TTC549 (cell line): ENCODE measurements at regions not wholly inside any gene's neighbourhood (a gene's known extent, or its start where the extent isn't known, plus 50 kb on each side); places are given as distances from the start of the nearest gene placed in this dataset.
"Not testable (repeated sequence)": the region's sequence is repeated elsewhere in the genome, so short reads cannot be mapped to it uniquely, and the experiment has no call there.

Experiments used
- FAIRE-seq: peaks from 2 replicates; lab custom pipeline; 2012; peaks lifted over from hg19 to GRCh38; lab: Jason Lieb, UNC

- no peak for FAIRE-seq
Measured at GRCh38 chr7:32680259-32681173, 185.2 kb downstream of the AVL9 start.

GRCh38 chr7:32679192-32679591 is 183.9 kb downstream of the AVL9 start:
- no peak for FAIRE-seq

GRCh38 chr7:32677593-32677992 is 182.3 kb downstream of the AVL9 start:
- no peak for FAIRE-seq

DNA sequence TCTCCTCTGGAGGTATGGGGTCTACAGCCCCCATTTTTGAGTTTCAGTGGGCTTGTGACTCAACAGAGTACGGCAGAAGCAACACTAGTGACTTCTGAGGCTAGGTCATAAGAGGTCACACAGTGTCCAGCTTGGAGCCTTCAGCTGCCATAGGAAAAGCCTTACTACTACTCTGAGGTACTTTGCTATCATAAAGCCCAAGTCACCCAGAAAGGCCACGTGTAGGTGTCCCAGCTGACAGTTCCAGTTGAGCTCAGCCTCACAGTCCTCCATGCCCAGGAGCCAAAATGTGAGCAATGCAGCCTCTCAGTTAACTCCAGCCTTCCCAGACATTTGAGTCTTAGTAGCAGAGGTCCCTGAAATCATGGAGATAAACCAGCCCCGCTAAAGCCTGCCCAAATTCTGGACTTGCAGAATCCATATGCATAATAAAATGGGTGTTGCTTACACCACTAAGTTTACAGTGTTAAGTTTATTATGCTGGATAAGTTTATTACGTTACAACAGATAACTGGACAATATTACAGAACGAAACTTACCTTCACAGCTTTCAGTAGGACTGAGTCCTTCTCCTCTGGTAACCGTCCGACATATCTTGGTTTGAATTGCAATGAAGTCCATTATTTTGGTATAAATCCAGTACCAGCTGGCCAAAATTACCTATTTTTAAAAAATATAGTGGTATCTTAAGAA is 181.1 kb downstream of the AVL9 start:
- no peak for FAIRE-seq

- FAIRE-seq, result no peak
Measured at GRCh38 chr7:32673275-32673983, 178.1 kb downstream of the AVL9 start.

DNA sequence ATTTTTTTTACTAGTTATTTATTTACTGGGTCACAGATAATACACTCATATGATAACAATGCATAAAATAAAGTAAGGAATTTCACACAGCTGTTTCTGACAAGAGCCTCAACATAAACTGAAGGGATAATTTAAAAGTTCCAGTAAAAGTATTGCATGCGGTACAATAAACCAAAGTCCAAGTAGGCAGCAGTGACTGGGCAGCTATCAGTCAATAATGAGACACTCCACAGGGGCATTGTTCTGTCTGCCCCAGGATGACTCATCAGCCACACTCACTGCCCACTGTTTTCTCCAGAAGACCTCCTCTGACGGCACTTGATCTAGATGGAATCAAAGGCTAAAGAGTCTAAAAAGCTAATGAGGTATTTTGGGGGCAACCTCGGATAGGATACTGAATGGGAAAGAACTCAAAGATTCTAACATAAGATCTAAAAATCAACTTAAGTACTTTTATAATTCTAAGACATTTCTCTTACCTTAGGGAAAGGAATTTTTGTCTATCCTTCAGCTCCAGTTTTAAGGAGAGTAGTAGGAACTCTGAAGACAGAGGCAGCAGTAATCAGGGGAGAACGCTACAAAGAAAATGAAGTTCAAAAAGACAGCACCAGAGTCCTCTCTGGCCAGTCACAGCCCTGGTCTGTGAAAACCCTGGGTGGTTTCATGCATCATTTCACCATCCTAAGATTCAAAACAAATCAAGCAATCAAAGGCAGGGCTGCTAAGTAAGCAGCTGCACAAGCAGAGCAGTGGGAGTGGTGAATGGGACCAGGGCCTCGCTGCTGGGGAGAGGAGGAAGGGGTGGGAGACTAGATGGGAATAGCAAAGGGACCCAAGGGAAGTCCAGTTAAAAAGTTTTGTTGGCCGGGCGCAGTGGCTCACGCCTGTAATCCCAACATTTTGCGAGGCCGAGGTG is 175.1 kb downstream of the AVL9 start:
- FAIRE-seq, result no peak

GRCh38 chr7:32669173-32669870 is 174.0 kb downstream of the AVL9 start:
- not testable (repeated sequence) for FAIRE-seq

DNA sequence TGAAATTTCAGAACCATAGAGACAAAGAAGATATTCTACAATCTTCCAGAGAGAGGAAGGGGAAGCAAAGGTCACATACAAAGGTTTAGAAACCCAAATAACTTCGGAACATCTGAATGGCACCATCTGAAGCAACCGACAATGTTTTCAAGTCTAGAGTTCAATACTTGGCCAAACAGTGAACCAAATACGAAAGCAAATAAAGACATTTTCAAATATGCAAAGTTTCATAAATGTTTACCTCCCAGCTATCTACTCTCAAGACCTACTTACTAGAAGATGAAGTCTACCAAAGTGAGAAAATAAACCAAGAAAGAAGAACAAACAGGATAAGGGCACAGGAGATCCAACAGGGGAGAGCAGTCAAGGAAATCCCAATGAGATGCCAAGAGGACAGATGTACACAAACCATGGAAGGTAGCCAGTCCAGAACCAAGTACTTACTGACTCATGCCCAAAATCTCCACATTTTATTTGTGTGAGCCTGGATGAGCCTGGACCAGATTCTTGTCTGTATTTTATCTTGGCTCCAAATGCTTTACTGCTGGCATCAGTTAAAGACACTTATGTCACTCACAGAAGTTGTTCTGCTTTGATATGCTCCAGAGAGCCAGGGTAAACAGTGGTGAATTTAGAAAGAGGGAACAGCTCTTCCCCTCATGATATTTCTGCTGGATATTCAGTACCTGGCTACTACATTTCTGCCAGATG is 173.3 kb downstream of the AVL9 start:
- FAIRE-seq, result not testable (repeated sequence)

- FAIRE-seq, result not testable (repeated sequence)
Measured at GRCh38 chr7:32667586-32667985, 172.3 kb downstream of the AVL9 start.

DNA sequence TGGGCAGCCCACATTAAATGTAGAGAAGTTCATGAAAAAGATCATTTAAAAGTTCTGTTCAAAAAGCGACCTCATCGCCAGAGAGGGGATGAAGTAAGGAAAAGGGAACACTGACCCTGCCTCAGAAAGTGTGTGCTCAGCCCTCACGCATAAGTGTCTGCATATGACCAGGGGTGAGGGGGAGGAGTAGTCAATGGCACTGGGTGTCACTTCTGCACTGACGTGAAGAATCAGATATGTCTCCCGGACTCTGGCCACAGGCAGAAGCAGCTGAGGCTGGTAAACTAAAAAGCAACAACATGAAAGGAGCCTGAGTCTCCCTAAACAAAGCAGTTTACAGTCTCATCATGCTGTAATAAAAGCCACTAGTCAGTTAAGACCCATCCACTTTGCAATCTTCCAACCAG is 168.5 kb downstream of the AVL9 start:
- not testable (repeated sequence) for FAIRE-seq

DNA sequence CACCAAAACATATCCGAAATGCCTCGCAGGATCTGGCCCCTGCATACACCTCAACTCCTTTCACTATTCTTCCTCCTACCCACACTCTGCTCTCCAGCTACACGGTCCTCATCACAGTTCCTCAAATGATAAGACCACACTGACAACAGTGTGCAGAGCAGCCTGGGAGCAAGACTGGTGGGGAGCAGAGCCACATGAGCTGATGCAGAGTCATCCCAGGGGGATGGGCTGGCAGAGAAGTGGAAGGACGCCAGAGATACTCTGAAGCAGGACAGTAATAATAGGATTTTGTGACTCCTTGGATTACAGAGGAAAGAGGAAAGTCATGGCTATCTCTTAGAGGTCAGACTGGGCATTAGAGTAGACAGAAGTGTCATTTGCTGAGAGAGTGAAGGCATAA is 167.2 kb downstream of the AVL9 start:
- FAIRE-seq, result not testable (repeated sequence)

DNA sequence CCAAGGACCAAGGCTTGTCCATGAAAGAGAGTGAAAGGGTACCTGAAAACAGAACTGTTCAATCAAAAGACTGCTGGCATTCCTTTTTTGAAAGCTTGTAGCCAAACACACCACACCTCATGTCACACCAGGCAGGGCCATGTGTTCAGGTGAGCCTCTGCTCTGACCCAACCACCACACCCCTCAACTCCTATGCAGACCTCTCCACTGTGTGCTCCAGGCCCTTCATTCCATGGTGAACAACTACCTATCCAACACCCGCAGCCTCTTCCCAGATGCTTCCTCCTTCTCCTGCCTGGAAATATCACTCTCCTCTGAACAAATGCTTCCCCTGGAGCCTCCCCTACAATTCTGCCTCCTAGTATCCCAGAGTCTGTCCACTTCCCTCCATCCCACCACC is 166.6 kb downstream of the AVL9 start:
- FAIRE-seq, result no peak

DNA sequence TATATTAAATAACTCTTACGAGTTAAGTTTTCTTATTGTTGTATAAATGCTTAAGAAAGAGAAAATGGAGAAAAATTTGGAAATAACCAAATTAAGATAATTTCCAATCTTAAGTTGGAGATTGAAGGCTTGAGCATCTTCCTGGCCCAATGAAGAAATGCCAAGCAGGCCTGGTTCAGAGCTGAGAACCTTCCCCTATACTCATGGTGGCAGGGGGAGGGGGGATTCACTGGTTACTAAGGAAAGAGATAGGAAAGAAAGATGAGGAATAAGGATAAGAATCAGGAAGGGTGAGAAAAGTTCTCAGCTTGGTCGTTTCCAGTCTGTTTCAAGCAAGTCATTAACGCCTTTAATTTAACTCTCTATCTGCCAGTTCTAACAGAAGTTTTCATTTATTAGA is 166.2 kb downstream of the AVL9 start:
- no peak for FAIRE-seq

DNA sequence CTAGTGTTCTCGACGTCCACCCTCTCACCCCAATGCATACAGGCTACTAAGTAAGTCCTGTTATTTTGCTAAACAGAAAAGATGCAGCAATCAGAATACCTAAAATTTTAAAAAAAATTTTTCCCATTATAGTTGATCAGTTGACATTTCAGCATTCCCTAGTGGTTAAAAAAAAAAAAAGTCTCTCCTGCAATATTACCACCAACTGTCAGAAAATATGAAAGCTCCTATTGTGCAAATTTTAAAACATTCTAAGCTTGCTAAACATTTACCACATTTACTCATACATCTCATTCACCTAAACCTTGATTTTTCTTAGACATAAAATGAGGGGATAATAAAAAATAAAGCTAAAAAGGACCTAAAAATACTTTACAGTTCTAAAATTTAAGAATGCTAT is 165.6 kb downstream of the AVL9 start:
- FAIRE-seq, result no peak

DNA sequence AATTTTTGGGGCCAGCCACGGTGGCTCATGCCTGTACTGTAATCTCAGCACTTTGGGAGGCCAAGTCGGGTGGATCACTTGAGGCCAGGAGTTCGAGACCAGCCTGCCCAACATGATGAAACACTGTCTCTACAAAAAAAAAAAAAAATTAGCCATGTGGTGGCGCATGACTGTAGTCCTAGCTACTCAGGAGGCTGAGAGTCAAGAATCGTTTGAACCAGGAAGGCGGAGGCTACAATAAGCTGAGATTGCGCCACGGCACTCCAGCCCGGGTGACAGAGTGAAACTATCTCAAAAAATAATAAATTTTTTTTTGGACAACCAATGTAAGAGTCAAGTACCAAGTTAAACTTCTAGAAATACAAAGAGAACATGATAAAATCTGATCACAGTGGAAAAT is 164.6 kb downstream of the AVL9 start:
- no peak for FAIRE-seq

DNA sequence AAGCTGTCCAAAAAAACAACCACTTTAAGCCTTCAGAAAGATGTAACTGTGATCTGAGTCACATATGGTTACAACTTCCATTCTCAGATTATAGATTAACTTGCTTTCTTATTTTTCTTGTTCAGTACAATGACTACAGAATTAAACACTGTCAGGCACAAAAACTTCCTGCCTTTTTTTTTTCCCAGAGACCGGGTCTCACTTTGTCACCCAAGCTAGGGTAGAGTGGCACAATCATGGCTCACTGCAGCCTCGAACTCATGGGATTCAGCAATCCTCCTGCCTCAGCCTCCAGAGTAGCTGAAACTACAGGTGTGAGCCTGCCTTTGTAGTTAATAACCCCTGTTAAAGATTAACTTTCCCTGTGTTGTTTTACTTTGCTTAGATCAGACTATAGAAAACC is 163.2 kb downstream of the AVL9 start:
- no peak for FAIRE-seq

GRCh38 chr7:32658034-32658433 is 162.7 kb downstream of the AVL9 start:
- FAIRE-seq, result no peak

DNA sequence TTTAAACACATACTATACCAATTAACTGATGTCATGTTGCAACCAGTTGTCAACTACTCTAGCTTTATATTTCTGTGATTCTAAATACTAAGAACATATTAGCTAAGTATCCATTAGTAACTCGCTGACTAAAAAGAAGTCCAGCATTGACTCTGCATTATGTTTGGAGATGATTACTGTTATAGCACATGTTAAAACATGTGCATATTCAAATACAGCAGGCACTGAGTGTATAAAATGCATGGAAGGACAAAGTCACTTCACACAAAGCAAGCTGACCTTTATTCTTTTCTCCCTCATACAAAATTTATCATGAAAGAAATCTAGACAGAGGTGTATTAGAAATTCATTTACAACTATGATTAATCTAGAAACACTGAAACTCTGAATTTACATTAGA is 159.3 kb downstream of the AVL9 start:
- FAIRE-seq, result not testable (repeated sequence)

DNA sequence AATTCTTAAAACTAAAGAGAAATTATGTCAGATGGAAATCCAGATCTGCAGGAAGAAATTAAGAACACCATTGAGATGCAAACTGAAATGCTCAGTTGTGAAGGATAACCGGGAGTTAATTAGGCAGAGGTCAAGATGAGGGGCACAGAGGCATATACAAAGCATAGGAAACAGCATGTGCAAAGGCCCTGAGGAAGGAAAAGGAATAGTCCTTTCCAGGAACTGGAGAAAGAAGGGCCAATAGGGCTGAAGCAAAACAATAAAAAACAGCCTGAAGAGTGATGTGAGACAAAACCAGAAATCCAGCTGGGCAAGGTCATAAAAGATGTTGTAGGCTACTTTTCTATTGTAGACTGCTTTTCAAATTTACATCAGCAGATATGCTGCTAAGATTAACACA is 155.1 kb downstream of the AVL9 start:
- not testable (repeated sequence) for FAIRE-seq

DNA sequence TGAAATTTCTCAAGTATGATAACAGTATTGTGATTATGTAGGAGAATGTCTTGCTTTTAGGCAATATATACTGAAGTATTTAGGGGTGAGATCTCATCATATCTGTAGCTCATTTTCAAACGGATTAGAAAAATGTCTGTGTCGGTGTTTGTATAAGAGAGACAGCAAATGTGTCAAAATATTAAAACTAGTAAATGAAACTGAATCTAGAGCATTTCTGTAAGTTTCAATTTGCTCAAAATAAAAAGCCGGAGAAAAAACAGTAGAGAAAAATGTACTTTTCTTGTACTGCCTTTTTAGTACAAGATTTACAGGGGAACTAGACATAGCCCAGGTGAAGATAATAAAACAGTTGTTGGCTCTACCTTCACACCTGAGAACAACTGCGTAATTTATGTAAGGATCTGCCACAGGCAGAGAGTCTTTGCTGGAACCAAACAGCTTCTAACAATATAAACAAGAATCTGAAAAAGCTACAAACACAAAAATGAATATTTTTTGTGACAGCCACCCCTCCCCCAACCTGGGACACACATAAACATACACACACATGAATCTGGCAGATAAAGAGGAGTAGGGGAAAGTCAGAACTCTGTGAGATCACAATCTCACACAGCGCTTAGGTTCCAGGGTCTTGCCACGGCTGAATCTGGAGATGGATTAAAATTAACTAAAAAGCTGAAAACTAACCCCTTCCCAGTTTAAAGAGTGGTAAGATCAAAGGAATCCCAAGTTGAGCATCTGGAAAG is 153.3 kb downstream of the AVL9 start:
- no peak for FAIRE-seq
